ENCODE measurements at regions not wholly inside any gene's neighbourhood (a gene's known extent, or its start where the extent isn't known, plus 50 kb on each side); places are given as distances from the start of the nearest gene placed in this dataset.

GRCh38 chr12:91276509-91276908, 93.9 kb upstream of the DCN start:
- Histone ChIP-seq H3K9me3 (ENCODE audit: control extremely low read depth in 1 of 3, control insufficient read depth in 2 of 3, insufficient read depth in 1 of 3, low read length in 2 of 3) (no peaks in the 10 kb centered on the region), H4K20me1 (ENCODE audit: control insufficient read depth, insufficient read depth, low read length, poor library complexity, severe bottlenecking) (no peaks in the 10 kb centered on the region), H3K4me3 (ENCODE audit: control extremely low read depth in 1 of 5, extremely low read depth in 1 of 5, insufficient read depth in 1 of 5, low read depth in 2 of 5, low read length in 4 of 5) (no peak overlapping the region), H3K27ac (ENCODE audit: low read length in 2 of 2) (no peak overlapping the region), H3K4me1 (ENCODE audit: control insufficient read depth in 2 of 2, insufficient read depth in 2 of 2, low read length in 2 of 2) (no peaks in the 10 kb centered on the region), H3K79me2 (ENCODE audit: control insufficient read depth, insufficient read depth, low read length) (no peaks in the 10 kb centered on the region), H3K4me2 (replicated peaks; ENCODE audit: low read depth, low read length, poor library complexity, severe bottlenecking) (no peak overlapping the region), H3K9ac (ENCODE audit: low read length) (no peak overlapping the region), H3K36me3 (replicated peaks in 1 of 2; ENCODE audit: control extremely low read depth in 1 of 2, control insufficient read depth in 1 of 2, extremely low read depth in 1 of 2, insufficient read depth in 2 of 2, low read length in 1 of 2) (no peaks in the 10 kb centered on the region), H2AFZ (ENCODE audit: insufficient read depth, low read depth, low read length, poor library complexity, severe bottlenecking) (no peak overlapping the region), H3K27me3 (replicated peaks in 1 of 4; ENCODE audit: control extremely low read depth in 1 of 4, control insufficient read depth in 3 of 4, insufficient read depth in 4 of 4, low read length in 3 of 4) (no peaks in the 10 kb centered on the region)
- ATAC-seq (ENCODE audit: low read depth) (no peak), DNase-seq (no peak)
- H3K4me1 Mint-ChIP-seq, result no peaks in the 10 kb centered on the region
- H3K27ac Mint-ChIP-seq, result no peak overlapping the region
- peaks cover 10% of the 10 kb centered on the region for H3K27me3 Mint-ChIP-seq
- POLR2A ChIA-PET, result no interaction called here
- TF ChIP-seq CTCF (IDR thresholded peaks at IDR 0.05) (no peak), EZH2 (IDR thresholded peaks at IDR 0.05; ENCODE audit: borderline replicate concordance, insufficient read depth, low read depth, low read length, poor library complexity, severe bottlenecking) (no peak)
- H3K4me3 Mint-ChIP-seq, result no peak overlapping the region
- no peaks in the 10 kb centered on the region for H3K9me3 Mint-ChIP-seq (ENCODE audit: insufficient read depth)
- CTCF ChIA-PET, result no interaction called here
- intact Hi-C loops (cut with micrococcal nuclease), result no loop called here
- WGBS (ENCODE audit: insufficient coverage), result no CpG with 5 or more reads among the region's 2 CpGs

- H3K4me1 ChIP-seq (ENCODE audit: control insufficient read depth in 2 of 2, insufficient read depth in 2 of 2, low read length in 2 of 2), result no peaks in the 10 kb centered on the region
- Mint-ChIP-seq H3K27ac (no peak overlapping the region), H3K9me3 (ENCODE audit: insufficient read depth) (no peaks in the 10 kb centered on the region), H3K4me1 (no peaks in the 10 kb centered on the region), H3K4me3 (no peak overlapping the region), H3K27me3 (peaks cover 17% of the 10 kb centered on the region)
- no peaks in the 10 kb centered on the region for H3K36me3 ChIP-seq (replicated peaks in 1 of 2; ENCODE audit: control extremely low read depth in 1 of 2, control insufficient read depth in 1 of 2, extremely low read depth in 1 of 2, insufficient read depth in 2 of 2, low read length in 1 of 2)
- no peak overlapping the region for H3K27ac ChIP-seq (ENCODE audit: low read length in 2 of 2)
- intact Hi-C loops (cut with micrococcal nuclease), result no loop called here
- H3K4me2 ChIP-seq (replicated peaks; ENCODE audit: low read depth, low read length, poor library complexity, severe bottlenecking), result no peak overlapping the region
- TF ChIP-seq EZH2 (IDR thresholded peaks at IDR 0.05; ENCODE audit: borderline replicate concordance, insufficient read depth, low read depth, low read length, poor library complexity, severe bottlenecking), result no peak
- no peak for TF ChIP-seq CTCF (IDR thresholded peaks at IDR 0.05)
- H3K27me3 ChIP-seq (replicated peaks in 1 of 4; ENCODE audit: control extremely low read depth in 1 of 4, control insufficient read depth in 3 of 4, insufficient read depth in 4 of 4, low read length in 3 of 4), result no peaks in the 10 kb centered on the region
- no peak overlapping the region for H2AFZ ChIP-seq (ENCODE audit: insufficient read depth, low read depth, low read length, poor library complexity, severe bottlenecking)
- POLR2A ChIA-PET, result no interaction called here
- H3K9me3 ChIP-seq (ENCODE audit: control extremely low read depth in 1 of 3, control insufficient read depth in 2 of 3, insufficient read depth in 1 of 3, low read length in 2 of 3), result no peaks in the 10 kb centered on the region
- DNase-seq, result no peak
- no peaks in the 10 kb centered on the region for H3K79me2 ChIP-seq (ENCODE audit: control insufficient read depth, insufficient read depth, low read length)
- 100% methylated on average over 1 of the region's 1 CpG for WGBS (ENCODE audit: insufficient coverage)
- no peak overlapping the region for H3K4me3 ChIP-seq (ENCODE audit: control extremely low read depth in 1 of 5, extremely low read depth in 1 of 5, insufficient read depth in 1 of 5, low read depth in 2 of 5, low read length in 4 of 5)
- H3K9ac ChIP-seq (ENCODE audit: low read length), result no peak overlapping the region
- CTCF ChIA-PET, result no interaction called here
- no peak for ATAC-seq (ENCODE audit: low read depth)
- no peaks in the 10 kb centered on the region for H4K20me1 ChIP-seq (ENCODE audit: control insufficient read depth, insufficient read depth, low read length, poor library complexity, severe bottlenecking)
Observed at GRCh38 chr12:91275321-91275720, 92.7 kb upstream of the DCN start.
